Natural killer cell (primary cell): ENCODE measurements at regions not wholly inside any gene's neighbourhood (a gene's known extent, or its start where the extent isn't known, plus 50 kb on each side); places are given as distances from the start of the nearest gene placed in this dataset.

ENCODE experiments used
- ATAC-seq, 3 donors: fragments of 150-1000 bp in 2 of 3; fragments of 200-7000 bp in 1 of 3; cut with Tn5 transposase; 1 replicate in 1 of 3; 2 replicates in 2 of 3; pipeline ENCODE4 v1.10.0; 2021; ENCODE audit warnings: mild to moderate bottlenecking in 2 of 3, moderate library complexity in 2 of 3
- DNase-seq, 2 donors: peaks; one replicate each; pipeline versions ENCODE4 v3.0.0 to v3.0.0-alpha.2; 2013 to 2021; ENCODE audit warnings: mixed read lengths in 1 of 2
- H3K27ac ChIP-seq: one replicate; pipeline ENCODE4 v1.5.1; 2013; ENCODE audit warnings: mild to moderate bottlenecking, low read length
- H3K27me3 ChIP-seq: one replicate; pipeline ENCODE4 v1.6.1; 2013; ENCODE audit warnings: low read length; ENCODE audit not compliant: control insufficient read depth, insufficient read depth
- H3K36me3 ChIP-seq: one replicate; pipeline ENCODE4 v1.6.1; 2013; ENCODE audit warnings: low read length; ENCODE audit not compliant: control insufficient read depth, insufficient read depth
- H3K4me1 ChIP-seq: one replicate; pipeline ENCODE4 v1.6.1; 2013; ENCODE audit warnings: low read length; ENCODE audit not compliant: control insufficient read depth, insufficient read depth
- H3K4me3 ChIP-seq: one replicate; pipeline ENCODE4 v1.5.1; 2013; ENCODE audit warnings: low read length
- H3K9me3 ChIP-seq: one replicate; pipeline ENCODE4 v1.6.1; 2013; ENCODE audit warnings: low read length; ENCODE audit not compliant: control insufficient read depth, insufficient read depth
- H3K27ac Mint-ChIP-seq, 2 donors: one replicate each; pipeline ENCODE4 v1.8.0; 2022; ENCODE audit warnings: mild to moderate bottlenecking in 2 of 2, mixed read lengths in 2 of 2, moderate library complexity in 1 of 2
- H3K27me3 Mint-ChIP-seq, 2 donors: one replicate each; pipeline ENCODE4 v1.8.0; 2022; ENCODE audit warnings: low read depth in 2 of 2, mixed read lengths in 2 of 2
- H3K36me3 Mint-ChIP-seq: one replicate; pipeline ENCODE4 v1.8.0; 2022; ENCODE audit warnings: mixed read lengths
- H3K4me1 Mint-ChIP-seq, 2 donors: one replicate each; pipeline ENCODE4 v1.8.0; 2022; ENCODE audit warnings: mixed read lengths in 2 of 2
- H3K4me3 Mint-ChIP-seq: one replicate; pipeline ENCODE4 v1.8.0; 2022; ENCODE audit warnings: mild to moderate bottlenecking, moderate library complexity, mixed read lengths
- H3K9me3 Mint-ChIP-seq, 2 donors: one replicate each; pipeline ENCODE4 v1.8.0; 2022; ENCODE audit warnings: mixed read lengths in 2 of 2
- CTCF ChIP-seq: fragments of 200-600 bp; IDR thresholded peaks from one replicate; pipeline ENCODE4 v1.8.0; 2022; ENCODE audit warnings: antibody characterized with exemption
- WGBS: methylation state at CpG from one replicate; pipeline ENCODE4 v1.1.7; 2013; ENCODE audit warnings: missing lambda C conversion rate; ENCODE audit not compliant: insufficient coverage; 5-methylcytosine and 5-hydroxymethylcytosine counted together
- intact Hi-C: fragments of 100-400 bp; cut with micrococcal nuclease; formaldehyde crosslinking; loops from one replicate; pipeline ENCODE4 v1.14.2; 2022

- no peaks in the 10 kb centered on the region for H3K4me1 Mint-ChIP-seq
- no peaks in the 10 kb centered on the region for H3K27me3 ChIP-seq
- no peak overlapping the region for H3K27ac ChIP-seq
- no peak overlapping the region for H3K27ac Mint-ChIP-seq
- no peaks in the 10 kb centered on the region for H3K27me3 Mint-ChIP-seq
- WGBS, result 83% methylated on average over 5 of the region's 6 CpGs
- H3K36me3 Mint-ChIP-seq, result no peaks in the 10 kb centered on the region
- H3K9me3 ChIP-seq, result no peaks in the 10 kb centered on the region
- no peaks in the 10 kb centered on the region for H3K36me3 ChIP-seq
- no peaks in the 10 kb centered on the region for H3K4me1 ChIP-seq
- no peak overlapping the region for H3K4me3 ChIP-seq
- DNase-seq, result no peak
- no peak for TF ChIP-seq CTCF
- intact Hi-C loops, result no loop called here
- peaks cover 10 to 21% of the 10 kb centered on the region in 2 donors for H3K9me3 Mint-ChIP-seq
- no peak overlapping the region for H3K4me3 Mint-ChIP-seq
- no peak for ATAC-seq
Observed at GRCh38 chr18:29928081-29928480, 1114.5 kb downstream of the DSC3 start.

GRCh38 chr18:29925566-29925965, 1117.0 kb downstream of the DSC3 start:
- H3K27ac Mint-ChIP-seq, result no peak overlapping the region
- H3K4me1 ChIP-seq, result no peaks in the 10 kb centered on the region
- H3K36me3 ChIP-seq, result no peaks in the 10 kb centered on the region
- no peaks in the 10 kb centered on the region for H3K4me1 Mint-ChIP-seq
- DNase-seq (no peak), ATAC-seq (no peak)
- no peak overlapping the region for H3K4me3 ChIP-seq
- H3K27me3 Mint-ChIP-seq, result no peaks in the 10 kb centered on the region
- H3K27ac ChIP-seq, result no peak overlapping the region
- TF ChIP-seq CTCF, result no peak
- no peaks in the 10 kb centered on the region for H3K36me3 Mint-ChIP-seq
- WGBS, result 86% methylated on average over 1 of the region's 1 CpG
- no peak overlapping the region for H3K4me3 Mint-ChIP-seq
- H3K27me3 ChIP-seq, result no peaks in the 10 kb centered on the region
- no peaks in the 10 kb centered on the region for H3K9me3 ChIP-seq
- intact Hi-C loops, result no loop called here
- peaks cover 8 to 21% of the 10 kb centered on the region in 2 donors for H3K9me3 Mint-ChIP-seq

- H3K9me3 ChIP-seq, result peaks cover 13% of the 10 kb centered on the region
- no peak overlapping the region for H3K4me3 Mint-ChIP-seq
- H3K27me3 Mint-ChIP-seq, result no peaks in the 10 kb centered on the region
- ATAC-seq (no peak), DNase-seq (no peak)
- no peak overlapping the region for H3K27ac ChIP-seq
- H3K4me1 ChIP-seq, result no peaks in the 10 kb centered on the region
- no peak overlapping the region for H3K27ac Mint-ChIP-seq
- H3K9me3 Mint-ChIP-seq, result peaks cover 16 to 21% of the 10 kb centered on the region in 2 donors
- H3K27me3 ChIP-seq, result no peaks in the 10 kb centered on the region
- intact Hi-C loops, result no loop called here
- no peaks in the 10 kb centered on the region for H3K4me1 Mint-ChIP-seq
- H3K36me3 Mint-ChIP-seq, result peaks cover 8% of the 10 kb centered on the region
- WGBS, result 76% methylated on average over 6 of the region's 7 CpGs
- H3K4me3 ChIP-seq, result no peak overlapping the region
- H3K36me3 ChIP-seq, result no peaks in the 10 kb centered on the region
- TF ChIP-seq CTCF, result no peak
Observed at GRCh38 chr18:29912351-29912750, 1130.2 kb downstream of the DSC3 start.

- Mint-ChIP-seq H3K4me3 (no peak overlapping the region), H3K9me3 (peaks cover 10 to 12% of the 10 kb centered on the region in 2 donors), H3K4me1 (no peaks in the 10 kb centered on the region), H3K27ac (no peak overlapping the region), H3K36me3 (no peaks in the 10 kb centered on the region), H3K27me3 (no peaks in the 10 kb centered on the region)
- Histone ChIP-seq H3K9me3 (no peaks in the 10 kb centered on the region), H3K27me3 (no peaks in the 10 kb centered on the region), H3K36me3 (no peaks in the 10 kb centered on the region), H3K4me3 (no peak overlapping the region), H3K27ac (no peak overlapping the region), H3K4me1 (no peaks in the 10 kb centered on the region)
- TF ChIP-seq CTCF, result no peak
- DNase-seq (no peak), ATAC-seq (no peak)
- WGBS, result no CpG with 5 or more reads among the region's 2 CpGs
- intact Hi-C loops, result no loop called here
Observed at GRCh38 chr18:29892960-29893558, 1149.5 kb downstream of the DSC3 start.
